Neural cell (in vitro differentiated cells): ENCODE measurements at regions not wholly inside any gene's neighbourhood (a gene's known extent, or its start where the extent isn't known, plus 50 kb on each side); places are given as distances from the start of the nearest gene placed in this dataset.

Experiments used
- H2AFZ ChIP-seq: fragments of 200-600, 300-800 bp; sonication (generic), shearing (Covaris generic); 2 replicates; pipeline ENCODE4 v1.6.0; 2014; ENCODE audit warnings: low read depth, mild to moderate bottlenecking, antibody characterized with exemption, low read length, moderate library complexity
- H3F3A ChIP-seq: fragments of 200-600 bp; shearing (Covaris generic); 2 replicates; pipeline ENCODE4 v1.6.1; 2016; ENCODE audit warnings: mild to moderate bottlenecking, moderate library complexity, mixed read lengths, antibody characterized with exemption, low read length; ENCODE audit not compliant: insufficient read depth, poor library complexity, severe bottlenecking
- H3K27ac ChIP-seq: fragments of 200-600, 300-800 bp; sonication (generic), shearing (Covaris generic); 2 replicates; pipeline ENCODE4 v1.5.1; 2014; ENCODE audit warnings: mild to moderate bottlenecking, low read length, moderate library complexity
- H3K27me3 ChIP-seq: fragments of 300-800, 200-600 bp; sonication (generic), shearing (Covaris generic); 2 replicates; pipeline ENCODE4 v1.6.0; 2014; ENCODE audit warnings: mild to moderate bottlenecking, low read depth, low read length, moderate library complexity; ENCODE audit not compliant: insufficient read depth
- H3K36me3 ChIP-seq: fragments of 300-800, 200-600 bp; sonication (generic), shearing (Covaris generic); 2 replicates; pipeline ENCODE4 v1.5.1; 2014; ENCODE audit warnings: mild to moderate bottlenecking, antibody characterized with exemption, low read length, moderate library complexity; ENCODE audit not compliant: insufficient read depth
- H3K4me2 ChIP-seq: fragments of 300-800, 200-600 bp; sonication (generic), shearing (Covaris generic); 2 replicates; pipeline ENCODE4 v1.6.0; 2014; ENCODE audit warnings: mild to moderate bottlenecking, low read length
- H3K4me3 ChIP-seq: fragments of 300-800, 200-600 bp; sonication (generic), shearing (Covaris generic); 2 replicates; pipeline ENCODE4 v1.5.1; 2014; ENCODE audit warnings: mild to moderate bottlenecking, low read length, moderate library complexity
- H3K79me2 ChIP-seq: fragments of 200-600 bp; shearing (Covaris generic); replicated peaks from 2 replicates; pipeline ENCODE4 v1.6.0; 2014; ENCODE audit warnings: mild to moderate bottlenecking, low read length, moderate library complexity; ENCODE audit not compliant: insufficient read depth
- H3K9ac ChIP-seq: fragments of 300-800, 200-600 bp; sonication (generic), shearing (Covaris generic); 2 replicates; pipeline ENCODE4 v1.6.1; 2016; ENCODE audit warnings: mild to moderate bottlenecking, low read length, mixed read lengths
- H3K9me2 ChIP-seq: fragments of 200-600 bp; shearing (Covaris generic); 2 replicates; pipeline ENCODE4 v1.6.1; 2016; ENCODE audit warnings: mild to moderate bottlenecking, low read length, mixed read lengths; ENCODE audit not compliant: insufficient read depth
- H3K9me3 ChIP-seq: fragments of 200-600, 300-800 bp; sonication (generic), shearing (Covaris generic); 2 replicates; pipeline ENCODE4 v1.6.1; 2016; ENCODE audit warnings: mild to moderate bottlenecking, mixed run types, low read length, moderate library complexity, mixed read lengths
- H4K20me1 ChIP-seq: fragments of 200-600 bp; shearing (Covaris generic); 2 replicates; pipeline ENCODE4 v1.6.1; 2016; ENCODE audit warnings: mild to moderate bottlenecking, mixed run types; ENCODE audit not compliant: insufficient read depth
- EP300 ChIP-seq: fragments of 450-650 bp; conservative IDR thresholded peaks from 2 replicates; pipeline ENCODE4 v1.6.1; 2014; ENCODE audit warnings: antibody characterized with exemption, mild to moderate bottlenecking, moderate library complexity; ENCODE audit not compliant: poor library complexity, severe bottlenecking
- EZH2 ChIP-seq: fragments of 200-600, 300-800 bp; shearing (Covaris generic), sonication (generic); IDR thresholded peaks from 2 replicates; pipeline ENCODE4 v1.6.1; 2014; ENCODE audit warnings: antibody characterized with exemption, low read length, borderline replicate concordance, mild to moderate bottlenecking; ENCODE audit not compliant: insufficient read depth, poor library complexity, severe bottlenecking
- MXI1 ChIP-seq: fragments of 450-650 bp; conservative IDR thresholded peaks from 2 replicates; pipeline ENCODE4 v1.6.1; 2014; ENCODE audit warnings: antibody characterized with exemption, mild to moderate bottlenecking; ENCODE audit not compliant: poor library complexity, severe bottlenecking
- POLR2AphosphoS5 ChIP-seq: IDR thresholded peaks from 2 replicates; pipeline ENCODE4 v1.6.1; 2012
- RAD21 ChIP-seq: fragments of 450-650 bp; conservative IDR thresholded peaks from 2 replicates; pipeline ENCODE4 v1.6.1; 2014; ENCODE audit warnings: antibody characterized with exemption, mild to moderate bottlenecking, moderate library complexity
- SMC3 ChIP-seq: fragments of 450-650 bp; conservative IDR thresholded peaks from 2 replicates; pipeline ENCODE4 v1.6.1; 2014; ENCODE audit warnings: antibody characterized with exemption, mild to moderate bottlenecking, moderate library complexity; ENCODE audit not compliant: poor library complexity
- TAF1 ChIP-seq: IDR thresholded peaks from 2 replicates; pipeline ENCODE4 v1.6.1; 2012; ENCODE audit warnings: low read depth
- TF ChIP-seq, protein P1 (sequence below): fragments of 450-650 bp; IDR thresholded peaks from 2 replicates; pipeline ENCODE4 v1.5.1; 2014; ENCODE audit warnings: antibody characterized with exemption, mild to moderate bottlenecking, moderate library complexity; ENCODE audit not compliant: poor library complexity, severe bottlenecking
- TF ChIP-seq, protein P2 (sequence below): IDR thresholded peaks from 2 replicates; pipeline ENCODE4 v1.6.1; 2012; ENCODE audit warnings: borderline replicate concordance

DNA sequence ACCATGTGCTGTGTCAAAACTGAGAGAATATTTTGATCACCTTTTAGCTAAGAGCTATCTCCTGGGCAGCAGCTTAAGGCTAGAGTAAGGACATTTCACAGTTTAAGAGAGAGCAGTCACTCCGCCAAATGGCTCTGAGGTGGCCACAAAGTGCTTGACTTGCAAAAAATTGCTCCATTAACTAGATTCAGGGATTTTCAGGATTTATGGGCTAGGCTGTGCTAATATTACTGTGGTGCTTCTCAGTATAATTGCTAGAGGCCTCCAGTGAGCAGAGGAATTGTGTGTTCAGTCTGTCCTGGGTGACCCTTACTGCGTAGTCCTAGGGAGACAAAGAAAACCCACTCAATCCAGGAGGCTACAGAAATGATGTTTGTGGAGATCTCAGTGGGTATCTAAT is 65.2 kb downstream of the PALM2AKAP2 start:
- no peak overlapping the region for H3K27ac ChIP-seq
- H2AFZ ChIP-seq, result no peak overlapping the region

DNA sequence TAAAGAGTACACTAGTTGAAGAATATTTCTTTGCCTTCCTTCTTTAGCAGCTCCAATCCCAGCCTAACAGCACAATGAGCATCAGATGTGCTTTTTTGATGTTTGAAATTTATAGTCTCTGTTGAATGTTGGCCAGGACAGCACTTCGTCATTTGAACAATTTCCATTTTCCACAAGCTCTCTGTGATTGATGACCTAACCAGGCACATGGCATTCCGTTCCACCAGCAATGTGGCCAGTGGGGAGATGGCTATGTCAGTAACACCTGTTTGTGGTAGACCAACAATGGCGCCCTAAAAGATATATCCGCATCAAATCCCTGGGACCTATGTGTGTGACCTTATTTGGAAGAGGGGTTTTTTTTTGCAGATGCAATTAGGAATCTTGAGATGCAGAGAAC is 66.8 kb downstream of the PALM2AKAP2 start:
- H4K20me1 ChIP-seq, result no peaks in the 10 kb centered on the region
- no peak for TF ChIP-seq SMC3
- TF ChIP-seq EZH2, result no peak
- no peak for TF ChIP-seq RAD21
- TF ChIP-seq, protein P1, sequence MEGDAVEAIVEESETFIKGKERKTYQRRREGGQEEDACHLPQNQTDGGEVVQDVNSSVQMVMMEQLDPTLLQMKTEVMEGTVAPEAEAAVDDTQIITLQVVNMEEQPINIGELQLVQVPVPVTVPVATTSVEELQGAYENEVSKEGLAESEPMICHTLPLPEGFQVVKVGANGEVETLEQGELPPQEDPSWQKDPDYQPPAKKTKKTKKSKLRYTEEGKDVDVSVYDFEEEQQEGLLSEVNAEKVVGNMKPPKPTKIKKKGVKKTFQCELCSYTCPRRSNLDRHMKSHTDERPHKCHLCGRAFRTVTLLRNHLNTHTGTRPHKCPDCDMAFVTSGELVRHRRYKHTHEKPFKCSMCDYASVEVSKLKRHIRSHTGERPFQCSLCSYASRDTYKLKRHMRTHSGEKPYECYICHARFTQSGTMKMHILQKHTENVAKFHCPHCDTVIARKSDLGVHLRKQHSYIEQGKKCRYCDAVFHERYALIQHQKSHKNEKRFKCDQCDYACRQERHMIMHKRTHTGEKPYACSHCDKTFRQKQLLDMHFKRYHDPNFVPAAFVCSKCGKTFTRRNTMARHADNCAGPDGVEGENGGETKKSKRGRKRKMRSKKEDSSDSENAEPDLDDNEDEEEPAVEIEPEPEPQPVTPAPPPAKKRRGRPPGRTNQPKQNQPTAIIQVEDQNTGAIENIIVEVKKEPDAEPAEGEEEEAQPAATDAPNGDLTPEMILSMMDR, result no peak
- TF ChIP-seq EP300, result no peak
- no peak for TF ChIP-seq MXI1
- TF ChIP-seq TAF1, result no peak
- TF ChIP-seq, protein P2, sequence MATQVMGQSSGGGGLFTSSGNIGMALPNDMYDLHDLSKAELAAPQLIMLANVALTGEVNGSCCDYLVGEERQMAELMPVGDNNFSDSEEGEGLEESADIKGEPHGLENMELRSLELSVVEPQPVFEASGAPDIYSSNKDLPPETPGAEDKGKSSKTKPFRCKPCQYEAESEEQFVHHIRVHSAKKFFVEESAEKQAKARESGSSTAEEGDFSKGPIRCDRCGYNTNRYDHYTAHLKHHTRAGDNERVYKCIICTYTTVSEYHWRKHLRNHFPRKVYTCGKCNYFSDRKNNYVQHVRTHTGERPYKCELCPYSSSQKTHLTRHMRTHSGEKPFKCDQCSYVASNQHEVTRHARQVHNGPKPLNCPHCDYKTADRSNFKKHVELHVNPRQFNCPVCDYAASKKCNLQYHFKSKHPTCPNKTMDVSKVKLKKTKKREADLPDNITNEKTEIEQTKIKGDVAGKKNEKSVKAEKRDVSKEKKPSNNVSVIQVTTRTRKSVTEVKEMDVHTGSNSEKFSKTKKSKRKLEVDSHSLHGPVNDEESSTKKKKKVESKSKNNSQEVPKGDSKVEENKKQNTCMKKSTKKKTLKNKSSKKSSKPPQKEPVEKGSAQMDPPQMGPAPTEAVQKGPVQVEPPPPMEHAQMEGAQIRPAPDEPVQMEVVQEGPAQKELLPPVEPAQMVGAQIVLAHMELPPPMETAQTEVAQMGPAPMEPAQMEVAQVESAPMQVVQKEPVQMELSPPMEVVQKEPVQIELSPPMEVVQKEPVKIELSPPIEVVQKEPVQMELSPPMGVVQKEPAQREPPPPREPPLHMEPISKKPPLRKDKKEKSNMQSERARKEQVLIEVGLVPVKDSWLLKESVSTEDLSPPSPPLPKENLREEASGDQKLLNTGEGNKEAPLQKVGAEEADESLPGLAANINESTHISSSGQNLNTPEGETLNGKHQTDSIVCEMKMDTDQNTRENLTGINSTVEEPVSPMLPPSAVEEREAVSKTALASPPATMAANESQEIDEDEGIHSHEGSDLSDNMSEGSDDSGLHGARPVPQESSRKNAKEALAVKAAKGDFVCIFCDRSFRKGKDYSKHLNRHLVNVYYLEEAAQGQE, result no peak
- no peak for TF ChIP-seq POLR2AphosphoS5

More for the DNA sequence above, 65.2 kb downstream of the PALM2AKAP2 start:
- Histone ChIP-seq H3K9ac (no peak overlapping the region), H3F3A (no peaks in the 10 kb centered on the region), H3K79me2 (no peaks in the 10 kb centered on the region), H3K4me2 (no peak overlapping the region), H3K4me3 (no peak overlapping the region), H3K9me2 (no peaks in the 10 kb centered on the region), H3K36me3 (no peaks in the 10 kb centered on the region), H4K20me1 (no peaks in the 10 kb centered on the region), H3K27me3 (no peaks in the 10 kb centered on the region), H3K9me3 (no peaks in the 10 kb centered on the region)
- TF ChIP-seq POLR2AphosphoS5 (no peak), EP300 (no peak), EZH2 (no peak), MXI1 (no peak), TAF1 (no peak), SMC3 (no peak), RAD21 (no peak)
- TF ChIP-seq, protein P2, result no peak
- TF ChIP-seq, protein P1, result no peak

More for the DNA sequence above, 66.8 kb downstream of the PALM2AKAP2 start:
- H3K9ac ChIP-seq, result no peak overlapping the region
- H3K36me3 ChIP-seq, result no peaks in the 10 kb centered on the region
- H3K27ac ChIP-seq, result no peak overlapping the region
- no peaks in the 10 kb centered on the region for H3K27me3 ChIP-seq
- H3F3A ChIP-seq, result no peaks in the 10 kb centered on the region
- no peak overlapping the region for H2AFZ ChIP-seq
- no peaks in the 10 kb centered on the region for H3K9me2 ChIP-seq
- H3K4me3 ChIP-seq, result no peak overlapping the region
- no peaks in the 10 kb centered on the region for H3K9me3 ChIP-seq
- H3K79me2 ChIP-seq, result no peaks in the 10 kb centered on the region
- H3K4me2 ChIP-seq, result no peak overlapping the region
